ENCODE measurements at regions not wholly inside any gene's neighbourhood (a gene's known extent, or its start where the extent isn't known, plus 50 kb on each side); places are given as distances from the start of the nearest gene placed in this dataset.

GRCh38 chr6:40054602-40055001 lies 120.3 kb upstream of the MOCS1 start:
- TF ChIP-seq SUZ12 (IDR thresholded peaks at IDR 0.05; ENCODE audit: extremely low read depth, insufficient read depth, insufficient read length): no peak
- TF ChIP-seq YY1 (IDR thresholded peaks at IDR 0.05; ENCODE audit: insufficient read depth, insufficient read length): no peak
- TF ChIP-seq ZNF274 (IDR thresholded peaks at IDR 0.05; ENCODE audit: low read depth, low read length): no peak

Measured in NT2/D1 (cell line).